CD14-positive monocyte (primary cell): ENCODE measurements at regions not wholly inside any gene's neighbourhood (a gene's known extent, or its start where the extent isn't known, plus 50 kb on each side); places are given as distances from the start of the nearest gene placed in this dataset.

ENCODE experiments used
- DNase-seq, 3 donors: peaks; one replicate each; pipeline ENCODE4 v3.0.0-alpha.2; 2011 to 2022
- H2AFZ ChIP-seq: 2 replicates; pipeline ENCODE4 v1.6.0; 2012; ENCODE audit warnings: mild to moderate bottlenecking, low read depth, low read length, inconsistent platforms; ENCODE audit not compliant: insufficient read depth, poor library complexity, severe bottlenecking
- H3K27ac ChIP-seq, 2 donors: 1 replicate in 1 of 2; 2 replicates in 1 of 2; pipeline ENCODE4 v1.5.1; 2012 to 2013; ENCODE audit warnings: low read length in 2 of 2, control low read depth in 1 of 2, inconsistent platforms in 1 of 2, low read depth in 1 of 2, mild to moderate bottlenecking in 1 of 2
- H3K27me3 ChIP-seq, 2 donors: one replicate each; pipeline versions ENCODE4 v1.6.0 to v1.6.1; 2011 to 2013; ENCODE audit warnings: low read length in 2 of 2; ENCODE audit not compliant: control insufficient read depth in 2 of 2, insufficient read depth in 2 of 2
- H3K36me3 ChIP-seq, 2 donors: replicated peaks in 1 of 2; 1 replicate in 1 of 2; 2 replicates in 1 of 2; pipeline versions ENCODE4 v1.5.1 to v1.6.1; 2012 to 2013; ENCODE audit warnings: low read length in 2 of 2, control low read depth in 1 of 2, inconsistent platforms in 1 of 2, mild to moderate bottlenecking in 1 of 2; ENCODE audit not compliant: insufficient read depth in 2 of 2, control insufficient read depth in 1 of 2
- H3K4me1 ChIP-seq, 2 donors: 1 replicate in 1 of 2; 2 replicates in 1 of 2; pipeline versions ENCODE4 v1.5.1 to v1.6.1; 2012 to 2013; ENCODE audit warnings: low read length in 2 of 2, control low read depth in 1 of 2, inconsistent platforms in 1 of 2, mild to moderate bottlenecking in 1 of 2, moderate library complexity in 1 of 2; ENCODE audit not compliant: insufficient read depth in 2 of 2, control insufficient read depth in 1 of 2
- H3K4me2 ChIP-seq: replicated peaks from 2 replicates; pipeline ENCODE3; 2012; ENCODE audit warnings: low read length, moderate library complexity, mild to moderate bottlenecking; ENCODE audit not compliant: poor library complexity, severe bottlenecking; ENCODE audit errors: extremely low read depth
- H3K4me3 ChIP-seq, 3 experiments: fragments of 200-600 bp in 1 of 3; sonication (generic) in 1 of 3; replicated peaks in 1 of 3; 1 replicate in 2 of 3; 2 replicates in 1 of 3; pipeline ENCODE4 v1.5.1; 2011 to 2013; ENCODE audit warnings: low read length in 3 of 3, mild to moderate bottlenecking in 3 of 3, control low read depth in 2 of 3, low read depth in 2 of 3, inconsistent platforms in 1 of 3, moderate library complexity in 1 of 3
- H3K79me2 ChIP-seq: 2 replicates; pipeline ENCODE4 v1.6.0; 2012; ENCODE audit warnings: mild to moderate bottlenecking, control low read depth, inconsistent platforms, low read length, moderate library complexity; ENCODE audit not compliant: insufficient read depth
- H3K9ac ChIP-seq: 2 replicates; pipeline ENCODE4 v1.6.0; 2017; ENCODE audit warnings: low read length, mild to moderate bottlenecking; ENCODE audit not compliant: insufficient read depth, poor library complexity, severe bottlenecking
- H3K9me3 ChIP-seq, 2 donors: replicated peaks in 1 of 2; 1 replicate in 1 of 2; 2 replicates in 1 of 2; pipeline versions ENCODE4 v1.5.1 to v1.6.1; 2012 to 2013; ENCODE audit warnings: low read length in 2 of 2, control low read depth in 1 of 2; ENCODE audit not compliant: control insufficient read depth in 1 of 2, insufficient read depth in 1 of 2
- H4K20me1 ChIP-seq: 2 replicates; pipeline ENCODE4 v1.6.0; 2012; ENCODE audit warnings: mild to moderate bottlenecking, low read length, control low read depth, moderate library complexity; ENCODE audit not compliant: insufficient read depth
- H3K27ac Mint-ChIP-seq, 7 donors: one replicate each; pipeline ENCODE4 v1.8.0; 2020; ENCODE audit warnings: mild to moderate bottlenecking in 7 of 7, mixed read lengths in 7 of 7, moderate library complexity in 6 of 7, inconsistent platforms in 2 of 7
- H3K27me3 Mint-ChIP-seq, 3 donors: one replicate each; pipeline ENCODE4 v1.8.0; 2021 to 2022; ENCODE audit warnings: low read depth in 3 of 3, mild to moderate bottlenecking in 3 of 3, mixed read lengths in 3 of 3, moderate library complexity in 3 of 3, inconsistent platforms in 1 of 3
- H3K36me3 Mint-ChIP-seq, 2 donors: one replicate each; pipeline ENCODE4 v1.8.0; 2020; ENCODE audit warnings: mixed read lengths in 2 of 2, inconsistent platforms in 1 of 2, mild to moderate bottlenecking in 1 of 2
- H3K4me1 Mint-ChIP-seq: one replicate; pipeline ENCODE4 v1.8.0; 2020; ENCODE audit warnings: mild to moderate bottlenecking, mixed read lengths
- H3K4me3 Mint-ChIP-seq, 2 donors: one replicate each; pipeline ENCODE4 v1.8.0; 2020; ENCODE audit warnings: mild to moderate bottlenecking in 2 of 2, mixed read lengths in 2 of 2, moderate library complexity in 1 of 2
- H3K9me3 Mint-ChIP-seq, 7 donors: one replicate each; pipeline ENCODE4 v1.8.0; 2020 to 2022; ENCODE audit warnings: mixed read lengths in 7 of 7, mild to moderate bottlenecking in 6 of 7, moderate library complexity in 6 of 7, inconsistent platforms in 2 of 7
- CTCF ChIP-seq: fragments of 200-600 bp; IDR thresholded peaks from one replicate; pipeline ENCODE4 v1.8.0; 2022; ENCODE audit warnings: antibody characterized with exemption, mild to moderate bottlenecking
- WGBS: methylation state at CpG from one replicate; pipeline ENCODE4 v1.1.5; 2013; ENCODE audit warnings: missing lambda C conversion rate; ENCODE audit not compliant: insufficient coverage; 5-methylcytosine and 5-hydroxymethylcytosine counted together
- intact Hi-C, 2 donors: fragments of 100-400 bp; cut with micrococcal nuclease; formaldehyde crosslinking; loops; one replicate each; pipeline versions ENCODE4 v1.15.0 to v1.15.1; 2023

GRCh38 chr2:146997945-146998344, 846.9 kb upstream of the ACVR2A start:
- TF ChIP-seq CTCF: no peak
- H3K4me2 ChIP-seq: no peak overlapping the region
- H3K27ac ChIP-seq: no peak overlapping the region
- peaks cover 2 to 14% (median 11%) of the 10 kb centered on the region in 7 donors for H3K9me3 Mint-ChIP-seq
- H2AFZ ChIP-seq: no peak overlapping the region
- no peak overlapping the region for H3K9ac ChIP-seq
- H3K36me3 Mint-ChIP-seq: no peaks in the 10 kb centered on the region
- DNase-seq: no peak
- H3K4me1 ChIP-seq: no peaks in the 10 kb centered on the region
- no peaks in the 10 kb centered on the region for H3K79me2 ChIP-seq
- H4K20me1 ChIP-seq: no peaks in the 10 kb centered on the region
- no peaks in the 10 kb centered on the region for H3K36me3 ChIP-seq
- peaks cover 0 to 2% (median 0%) of the 10 kb centered on the region in 3 donors for H3K27me3 Mint-ChIP-seq
- no peak overlapping the region for H3K4me3 ChIP-seq
- H3K27me3 ChIP-seq: no peaks in the 10 kb centered on the region
- H3K27ac Mint-ChIP-seq: no peak overlapping the region
- no CpG with 5 or more reads among the region's 2 CpGs for WGBS
- H3K4me1 Mint-ChIP-seq: no peaks in the 10 kb centered on the region
- peaks cover 6 to 10% of the 10 kb centered on the region in 2 donors for H3K9me3 ChIP-seq
- no peak overlapping the region for H3K4me3 Mint-ChIP-seq
- intact Hi-C loops: no loop called here

- Histone ChIP-seq H3K4me3 (no peak overlapping the region), H3K9ac (no peak overlapping the region), H2AFZ (no peak overlapping the region), H3K4me2 (no peak overlapping the region), H3K4me1 (no peaks in the 10 kb centered on the region), H3K36me3 (no peaks in the 10 kb centered on the region), H3K79me2 (no peaks in the 10 kb centered on the region), H3K9me3 (peaks cover 6 to 10% of the 10 kb centered on the region in 2 donors), H3K27me3 (no peaks in the 10 kb centered on the region), H3K27ac (no peak overlapping the region), H4K20me1 (no peaks in the 10 kb centered on the region)
- Mint-ChIP-seq H3K36me3 (no peaks in the 10 kb centered on the region), H3K27ac (no peak overlapping the region), H3K4me3 (no peak overlapping the region), H3K27me3 (peaks cover 0 to 2% (median 0%) of the 10 kb centered on the region in 3 donors), H3K4me1 (no peaks in the 10 kb centered on the region), H3K9me3 (peaks cover 2 to 14% (median 11%) of the 10 kb centered on the region in 7 donors)
- no peak for DNase-seq
- TF ChIP-seq CTCF: no peak
- intact Hi-C loops: no loop called here
Measured at GRCh38 chr2:146997488-146997887, 847.3 kb upstream of the ACVR2A start.
